Smooth muscle cell (in vitro differentiated cells): ENCODE measurements at regions not wholly inside any gene's neighbourhood (a gene's known extent, or its start where the extent isn't known, plus 50 kb on each side); places are given as distances from the start of the nearest gene placed in this dataset.

Experiments used
- DNase-seq: peaks from one replicate; lab custom pipeline; 2025; ENCODE audit not compliant: unreplicated experiment; lab: John Stamatoyannopoulos, UW
- H2AFZ ChIP-seq: fragments of 200-600 bp; sonication (generic); 2 replicates; pipeline ENCODE4 v1.6.0; 2016; ENCODE audit warnings: antibody characterized with exemption, low read depth, mild to moderate bottlenecking
- H3F3A ChIP-seq: fragments of 200-600 bp; sonication (generic); 2 replicates; pipeline ENCODE4 v1.6.0; 2017; ENCODE audit warnings: antibody characterized with exemption, low read depth
- H3K27ac ChIP-seq: fragments of 200-600 bp; sonication (generic); 2 replicates; pipeline ENCODE4 v1.5.1; 2016; ENCODE audit warnings: low read depth, mild to moderate bottlenecking
- H3K27me3 ChIP-seq: fragments of 200-600 bp; sonication (generic); 2 replicates; pipeline ENCODE4 v1.6.1; 2016; ENCODE audit warnings: low read depth, mild to moderate bottlenecking
- H3K36me3 ChIP-seq: fragments of 200-600 bp; sonication (generic); 2 replicates; pipeline ENCODE4 v1.5.1; 2016; ENCODE audit warnings: low read depth
- H3K4me1 ChIP-seq: fragments of 200-600 bp; sonication (generic); 2 replicates; pipeline ENCODE4 v1.5.1; 2016; ENCODE audit warnings: low read depth
- H3K4me2 ChIP-seq: fragments of 200-600 bp; sonication (generic); 2 replicates; pipeline ENCODE4 v1.6.0; 2016; ENCODE audit warnings: mild to moderate bottlenecking
- H3K4me3 ChIP-seq: fragments of 200-600 bp; sonication (generic); 2 replicates; pipeline ENCODE4 v1.5.1; 2016; ENCODE audit warnings: mild to moderate bottlenecking
- H3K79me2 ChIP-seq: fragments of 200-600 bp; sonication (generic); 2 replicates; pipeline ENCODE4 v1.6.0; 2016; ENCODE audit warnings: low read depth, mild to moderate bottlenecking
- H3K9ac ChIP-seq: fragments of 200-600 bp; sonication (generic); 2 replicates; pipeline ENCODE4 v1.6.0; 2016; ENCODE audit warnings: low read depth
- H3K9me3 ChIP-seq: fragments of 200-600 bp; sonication (generic); replicated peaks from 2 replicates; pipeline ENCODE4 v1.5.1; 2016; ENCODE audit warnings: low read depth
- H4K20me1 ChIP-seq: fragments of 200-600 bp; sonication (generic); 2 replicates; pipeline ENCODE4 v1.6.0; 2016; ENCODE audit warnings: low read depth
- CTCF ChIP-seq: fragments of 200-600 bp; sonication (generic); IDR thresholded peaks from 2 replicates; pipeline ENCODE4 v1.5.1; 2017; ENCODE audit warnings: borderline replicate concordance, mild to moderate bottlenecking, antibody characterized with exemption; ENCODE audit not compliant: insufficient read depth, poor library complexity, severe bottlenecking
- WGBS: methylation state at CpG from one replicate; pipeline ENCODE4 v1.1.7; 2016; ENCODE audit warnings: low lambda C conversion rate; 5-methylcytosine and 5-hydroxymethylcytosine counted together

DNA sequence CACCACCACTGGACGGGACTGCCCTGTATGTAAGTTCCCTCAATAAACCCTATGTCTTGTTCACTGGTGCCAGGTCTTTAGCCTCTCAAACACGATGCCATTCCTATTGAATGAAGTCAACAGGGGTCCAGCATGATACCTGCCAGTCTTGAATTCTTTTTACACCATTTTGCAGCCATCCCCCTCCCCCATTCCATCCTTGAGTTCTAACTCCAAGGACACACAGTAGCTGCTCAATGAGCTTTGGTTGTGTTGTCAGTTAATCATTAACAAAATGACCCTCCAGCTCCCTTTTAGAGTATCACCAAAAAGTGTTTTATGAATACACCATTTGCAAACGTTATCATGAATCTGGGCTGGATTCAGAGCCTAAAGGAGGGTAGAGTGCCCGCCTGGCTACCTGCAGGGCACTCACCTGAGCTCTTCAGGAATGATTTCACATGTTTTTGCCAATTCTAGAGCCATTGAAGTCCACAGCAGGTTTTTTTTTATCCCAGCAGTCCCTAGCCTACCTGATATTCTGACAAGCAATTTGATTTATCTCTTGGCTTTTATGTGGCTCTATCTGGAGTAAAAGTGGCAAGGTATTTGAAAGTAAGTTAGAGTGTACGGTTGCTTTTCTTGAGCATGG lies 271.8 kb downstream of the SMARCA2 start:
- Histone ChIP-seq H3K27ac (no peak overlapping the region), H3K9me3 (no peaks in the 10 kb centered on the region), H3K36me3 (no peaks in the 10 kb centered on the region), H3F3A (no peaks in the 10 kb centered on the region), H3K9ac (no peak overlapping the region), H3K4me1 (peaks cover 3% of the 10 kb centered on the region), H3K27me3 (no peaks in the 10 kb centered on the region), H2AFZ (no peak overlapping the region), H3K4me3 (no peak overlapping the region), H3K79me2 (no peaks in the 10 kb centered on the region), H4K20me1 (no peaks in the 10 kb centered on the region), H3K4me2 (no peak overlapping the region)
- no peak for TF ChIP-seq CTCF
- no peak for DNase-seq
- 89% methylated on average over 5 of the region's 5 CpGs for WGBS

- Histone ChIP-seq H3K9ac (no peak overlapping the region), H3K27me3 (no peaks in the 10 kb centered on the region), H4K20me1 (no peaks in the 10 kb centered on the region), H3K4me3 (no peak overlapping the region), H3K79me2 (no peaks in the 10 kb centered on the region), H3K27ac (no peak overlapping the region), H3K4me2 (no peak overlapping the region), H2AFZ (no peak overlapping the region), H3K9me3 (no peaks in the 10 kb centered on the region), H3K36me3 (no peaks in the 10 kb centered on the region), H3K4me1 (peaks cover 5% of the 10 kb centered on the region), H3F3A (no peaks in the 10 kb centered on the region)
- WGBS, result 96% methylated on average over 7 of the region's 7 CpGs
- no peak for TF ChIP-seq CTCF
- DNase-seq, result no peak
Measured at GRCh38 chr9:2288309-2288708, 273.2 kb downstream of the SMARCA2 start.

DNA sequence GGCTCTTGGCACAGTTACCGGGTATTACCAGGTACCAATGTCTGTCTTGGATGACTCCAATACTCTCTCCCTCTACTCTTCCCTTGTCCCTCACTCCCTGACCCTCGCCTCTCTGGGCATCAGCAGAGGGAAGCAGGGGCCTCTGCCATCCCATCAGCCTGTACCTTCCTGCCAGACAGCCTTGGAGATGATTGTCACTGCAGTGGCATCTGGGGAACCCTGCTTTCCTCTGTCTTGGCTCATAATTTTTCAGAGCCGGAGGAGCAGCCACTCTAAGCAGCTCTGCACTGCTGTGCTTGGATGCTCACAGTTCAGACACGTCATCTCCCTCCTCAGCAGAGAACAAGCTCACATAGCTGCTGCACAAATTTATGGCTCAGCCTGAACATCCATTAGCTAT lies 274.1 kb downstream of the SMARCA2 start:
- peaks cover 7% of the 10 kb centered on the region for H3K4me1 ChIP-seq
- no peak overlapping the region for H3K4me2 ChIP-seq
- H3K9me3 ChIP-seq, result no peaks in the 10 kb centered on the region
- no peak overlapping the region for H3K4me3 ChIP-seq
- no peaks in the 10 kb centered on the region for H3K27me3 ChIP-seq
- H2AFZ ChIP-seq, result no peak overlapping the region
- H3K36me3 ChIP-seq, result no peaks in the 10 kb centered on the region
- H3K27ac ChIP-seq, result no peak overlapping the region
- WGBS, result 86% methylated on average over 4 of the region's 4 CpGs
- H3F3A ChIP-seq, result no peaks in the 10 kb centered on the region
- H3K79me2 ChIP-seq, result no peaks in the 10 kb centered on the region
- no peak for DNase-seq
- no peak overlapping the region for H3K9ac ChIP-seq
- TF ChIP-seq CTCF, result no peak
- no peaks in the 10 kb centered on the region for H4K20me1 ChIP-seq

GRCh38 chr9:2290382-2290781 lies 275.2 kb downstream of the SMARCA2 start:
- H3F3A ChIP-seq, result no peaks in the 10 kb centered on the region
- DNase-seq, result no peak
- 53% methylated on average over 1 of the region's 1 CpG for WGBS
- peaks cover 7% of the 10 kb centered on the region for H3K4me1 ChIP-seq
- no peaks in the 10 kb centered on the region for H3K9me3 ChIP-seq
- no peak for TF ChIP-seq CTCF
- H2AFZ ChIP-seq, result no peak overlapping the region
- H4K20me1 ChIP-seq, result no peaks in the 10 kb centered on the region
- H3K27me3 ChIP-seq, result no peaks in the 10 kb centered on the region
- no peaks in the 10 kb centered on the region for H3K36me3 ChIP-seq
- no peaks in the 10 kb centered on the region for H3K79me2 ChIP-seq
- H3K4me3 ChIP-seq, result no peak overlapping the region
- no peak overlapping the region for H3K27ac ChIP-seq
- H3K9ac ChIP-seq, result no peak overlapping the region
- no peak overlapping the region for H3K4me2 ChIP-seq
